Kidney capillary endothelial cell (primary cell): ENCODE measurements at regions not wholly inside any gene's neighbourhood (a gene's known extent, or its start where the extent isn't known, plus 50 kb on each side); places are given as distances from the start of the nearest gene placed in this dataset.
"Not testable (repeated sequence)": the region's sequence is repeated elsewhere in the genome, so short reads cannot be mapped to it uniquely, and the experiment has no call there.

Experiments used
- DNase-seq: peaks from one replicate; pipeline ENCODE4 v3.0.0-alpha.2; 2018; ENCODE audit warnings: low spot score

DNA sequence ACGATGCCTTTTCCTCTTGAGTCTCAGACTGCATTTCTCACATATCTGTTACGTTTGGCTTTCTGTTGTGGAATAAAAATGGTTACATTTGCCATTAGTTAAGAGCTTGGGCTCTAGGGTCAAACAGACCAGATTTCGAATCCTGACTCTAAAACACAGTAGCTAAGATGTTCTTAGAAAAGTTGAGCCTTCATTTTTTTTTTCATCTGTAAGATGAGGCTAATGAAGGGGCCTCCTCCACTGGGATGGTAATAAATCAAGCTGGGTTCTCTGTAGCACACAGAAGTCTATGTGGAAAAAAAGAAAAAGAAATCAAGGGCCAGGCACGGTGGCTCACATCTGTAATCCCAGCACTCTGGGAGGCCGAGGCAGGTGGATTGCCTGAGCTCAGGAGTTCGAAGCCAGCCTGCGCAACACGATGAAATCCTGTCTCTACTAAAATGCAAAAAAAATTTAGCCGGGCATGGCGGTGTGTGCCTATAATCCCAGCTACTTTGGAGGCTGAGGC lies 49.9 kb upstream of the CAPRIN1 start:
- DNase-seq = no peak

DNA sequence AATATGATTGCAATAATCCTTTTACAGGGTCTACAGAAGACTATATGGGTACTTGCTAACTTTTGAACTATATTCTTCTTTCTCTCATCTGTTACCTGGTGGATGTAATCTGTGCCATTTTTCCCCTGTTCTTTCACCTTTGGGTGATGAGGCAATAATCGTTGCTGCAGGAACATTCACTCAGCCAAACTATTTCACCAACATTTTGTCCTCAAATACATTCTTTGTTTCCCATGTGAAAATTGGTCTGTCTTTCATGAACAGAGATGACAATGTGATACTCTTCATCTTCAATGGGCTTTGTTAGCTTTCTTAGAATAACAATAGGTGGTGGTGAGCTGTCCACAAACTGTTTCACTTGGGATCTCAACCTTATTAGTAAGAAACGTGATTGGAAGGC lies 52.1 kb upstream of the CAPRIN1 start:
- DNase-seq = no peak

DNA sequence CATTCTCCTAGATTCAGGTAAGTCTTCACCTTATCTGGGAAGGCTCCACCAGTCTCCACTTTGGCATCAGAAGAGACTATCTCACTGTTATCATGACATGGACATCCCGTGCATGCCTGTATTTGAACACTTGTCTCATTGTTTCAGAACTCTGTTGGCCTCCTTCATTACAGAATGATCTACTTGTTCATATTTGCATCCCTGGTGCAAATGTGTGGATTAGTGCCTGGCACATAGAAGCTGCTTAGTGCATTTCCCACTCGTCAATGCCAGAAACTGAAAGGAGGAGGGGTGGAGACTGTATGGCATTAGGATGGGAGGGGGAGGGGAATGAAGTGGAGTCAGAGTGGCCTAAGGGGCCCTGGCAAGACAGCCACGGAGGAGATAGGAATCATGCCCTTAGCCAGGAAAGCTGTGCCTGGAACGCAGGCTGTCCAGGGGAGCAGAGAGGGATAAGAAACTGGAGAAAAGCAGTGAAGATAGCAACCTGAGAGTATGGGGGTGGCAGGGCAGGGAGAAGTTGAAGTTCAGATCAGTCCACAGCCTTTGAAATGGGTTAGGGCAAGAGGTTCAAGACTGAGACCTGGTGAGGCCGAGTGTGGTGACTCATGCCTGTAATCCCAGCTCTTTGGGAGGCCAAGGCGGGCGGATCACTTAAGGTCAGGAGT lies 53.8 kb upstream of the CAPRIN1 start:
- DNase-seq = no peak

DNA sequence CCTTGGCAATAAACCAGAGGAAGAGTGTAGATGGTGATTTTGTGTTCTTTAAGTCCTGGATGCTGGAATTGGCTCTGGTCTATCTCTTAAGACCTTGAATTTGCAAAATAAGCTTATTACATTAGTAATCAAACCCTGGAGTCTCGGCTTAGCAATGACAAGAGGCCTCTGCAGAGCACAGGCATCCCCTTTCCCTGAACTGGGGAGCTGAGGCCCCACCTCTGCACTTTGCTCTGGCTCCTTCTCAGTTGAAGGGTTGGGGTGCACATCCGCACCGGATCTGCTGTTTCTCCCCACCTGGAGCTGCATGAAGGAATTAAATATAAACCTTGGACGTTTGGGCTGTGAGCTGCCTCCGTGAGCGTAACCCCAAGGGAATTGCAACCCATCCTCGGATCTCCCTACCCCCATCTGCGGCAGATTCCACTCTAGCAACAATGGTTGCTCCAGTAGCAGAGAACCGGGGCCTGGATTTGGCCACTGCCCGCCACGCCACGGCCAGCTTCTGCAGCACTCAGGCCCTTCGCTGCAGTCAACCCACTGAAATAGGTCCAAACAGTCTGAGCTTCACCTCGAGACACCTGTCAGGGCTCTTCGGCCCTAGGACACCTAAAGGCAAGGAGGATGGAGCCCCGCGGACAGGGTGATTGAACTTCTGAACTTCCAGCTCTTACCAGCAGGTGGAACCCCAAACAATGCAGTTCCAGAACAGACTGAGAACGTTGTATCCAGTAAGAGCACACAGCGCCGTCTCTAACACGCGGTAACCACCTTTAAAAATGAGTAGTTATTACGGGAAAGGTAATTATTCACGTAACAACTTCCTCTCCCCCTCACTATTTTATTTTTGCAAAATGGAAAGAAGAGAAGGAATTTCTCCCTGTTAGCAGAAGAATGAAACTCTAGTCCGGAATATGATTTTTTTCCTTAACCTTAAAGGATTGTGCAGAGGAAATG lies 54.8 kb upstream of the CAPRIN1 start:
- DNase-seq = peak; percentile 69

DNA sequence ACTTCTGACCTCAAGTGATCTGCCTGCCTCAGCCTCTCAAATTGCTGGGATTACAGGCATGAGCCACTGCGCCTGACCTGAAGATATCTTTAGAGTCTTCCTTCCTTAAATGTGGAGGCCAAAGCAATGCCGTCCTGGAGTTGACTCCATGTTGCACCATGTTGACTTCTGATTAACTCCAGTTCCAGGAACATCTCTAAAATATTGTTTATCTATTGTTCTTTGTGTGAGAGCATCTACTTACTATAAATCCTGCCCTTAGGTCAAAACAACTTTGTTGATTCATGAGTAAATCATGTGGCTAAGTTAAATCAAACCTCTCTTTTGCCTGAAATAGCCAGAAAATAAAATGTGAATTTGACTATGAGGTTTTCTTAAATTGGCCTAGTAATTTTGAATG lies 56.6 kb upstream of the CAPRIN1 start:
- DNase-seq = no peak

DNA sequence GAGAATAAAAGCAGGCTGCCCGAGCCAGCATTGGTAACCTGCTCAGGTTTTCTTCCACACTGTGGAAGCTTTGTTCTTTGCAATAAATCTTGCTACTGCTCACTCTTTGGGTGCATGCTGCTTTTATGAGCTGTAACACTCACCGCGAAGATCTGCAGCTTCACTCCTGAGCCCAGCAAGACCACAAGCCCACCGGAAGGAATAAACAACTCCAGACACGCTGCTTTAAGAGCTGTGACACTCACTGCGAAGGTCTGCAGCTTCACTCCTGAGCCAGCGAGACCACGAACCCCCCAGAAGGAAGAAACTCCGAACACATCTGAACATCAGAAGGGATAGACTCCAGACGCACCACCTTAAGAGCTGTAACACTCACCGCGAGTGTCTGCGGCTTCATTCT lies 60.4 kb upstream of the CAPRIN1 start:
- DNase-seq = not testable (repeated sequence)

DNA sequence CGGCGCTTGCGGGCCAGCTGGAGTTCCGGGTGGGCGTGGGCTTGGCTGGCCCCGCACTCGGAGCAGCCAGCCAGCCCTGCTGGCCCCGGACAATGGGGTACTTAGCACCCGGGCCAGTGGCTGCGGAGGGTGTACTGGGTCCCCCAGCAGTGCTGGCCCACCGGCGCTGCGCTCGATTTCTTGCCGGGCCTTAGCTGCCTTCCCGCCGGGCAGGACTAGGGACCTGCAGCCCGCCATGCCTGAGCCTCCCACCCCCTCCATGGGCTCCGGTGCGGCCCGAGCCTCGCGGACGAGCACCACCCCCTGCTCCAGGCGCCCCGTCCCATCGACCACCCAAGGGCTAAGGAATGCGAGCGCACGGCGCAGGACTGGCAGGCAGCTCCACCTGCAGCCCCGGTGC lies 61.4 kb upstream of the CAPRIN1 start:
- DNase-seq = not testable (repeated sequence)

DNA sequence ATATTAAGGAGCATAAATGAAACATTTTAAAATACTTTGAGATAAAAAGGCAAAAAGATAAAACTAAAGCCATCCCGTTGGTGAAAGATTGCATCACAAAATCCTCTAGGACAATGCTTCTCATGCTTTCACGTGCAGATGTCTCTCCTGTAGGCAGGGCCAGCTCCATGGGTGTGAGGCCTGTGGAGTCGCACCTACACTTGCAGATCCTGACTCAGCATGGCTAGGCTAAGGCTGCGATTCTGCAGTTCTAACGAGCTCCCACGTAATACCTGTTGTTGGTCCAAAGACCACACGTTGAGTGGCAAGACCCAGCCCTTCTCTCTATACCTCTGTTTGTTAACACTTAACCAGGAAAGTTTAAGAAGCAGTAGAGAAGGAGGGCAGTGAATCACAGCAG lies 62.1 kb upstream of the CAPRIN1 start:
- no peak for DNase-seq

DNA sequence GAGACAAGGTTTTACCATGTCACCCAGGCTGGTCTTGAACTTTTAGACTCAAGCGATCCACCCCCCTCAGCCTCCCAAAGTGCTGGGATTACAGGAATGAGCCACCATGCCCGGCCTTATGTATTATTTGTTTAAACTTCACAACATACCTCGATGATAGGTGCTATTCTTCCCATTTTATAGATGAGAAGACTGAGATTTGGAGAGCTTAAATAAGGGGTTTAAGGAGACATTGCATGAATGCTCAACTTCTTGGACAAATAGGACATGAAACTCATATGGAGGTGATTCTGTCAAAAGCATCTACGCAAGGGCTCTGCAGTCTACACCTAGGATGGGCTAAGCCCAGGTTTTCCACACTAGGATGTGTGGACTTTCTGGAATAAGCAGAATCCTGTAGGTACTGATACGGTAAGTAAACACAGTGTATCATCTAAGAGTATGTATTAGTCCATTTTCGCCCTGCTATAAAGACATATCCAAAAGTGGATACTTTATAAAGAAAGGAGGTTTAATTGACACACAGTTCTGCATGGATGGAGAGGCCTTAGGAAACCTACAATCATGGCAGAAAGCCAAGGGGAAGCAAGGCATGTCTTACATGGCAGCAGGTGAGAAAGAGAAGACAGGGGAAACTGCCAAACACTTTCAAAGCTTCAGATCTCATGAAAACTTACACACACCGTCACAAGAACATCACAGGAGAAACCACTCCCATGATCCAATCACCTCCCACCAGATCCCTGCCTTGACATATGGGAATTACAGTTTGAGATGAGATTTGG lies 62.8 kb upstream of the CAPRIN1 start:
- no peak for DNase-seq

DNA sequence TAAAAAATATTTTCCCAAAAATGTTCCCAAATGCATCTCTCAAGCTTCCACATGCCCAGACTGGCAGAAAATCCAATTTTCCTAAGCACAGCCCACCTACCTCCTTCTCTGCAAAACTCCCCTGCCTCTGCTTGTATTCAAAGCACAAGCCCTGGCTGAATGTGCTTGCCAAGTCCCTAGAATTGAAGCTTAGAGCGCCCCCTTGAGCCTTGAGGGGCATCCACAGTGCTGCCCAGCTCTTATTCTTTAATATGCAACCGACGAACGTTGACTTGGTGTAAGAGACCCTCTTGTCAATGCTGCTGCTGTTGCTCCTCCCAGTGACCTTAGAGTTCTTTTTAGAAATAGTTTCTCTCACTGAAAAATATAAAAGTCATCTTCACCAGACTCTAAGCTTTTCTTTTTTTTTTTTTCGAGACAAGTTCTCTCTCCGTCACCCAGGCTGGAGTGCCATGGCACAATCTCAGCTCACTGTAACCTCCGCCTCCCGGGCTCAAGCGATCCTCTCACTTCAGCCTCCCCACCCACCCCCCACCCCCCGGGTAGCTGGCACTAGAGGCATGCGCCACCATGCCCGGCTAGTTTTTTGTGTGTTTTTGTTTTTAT lies 63.5 kb upstream of the CAPRIN1 start:
- DNase-seq = peak; percentile 73

DNA sequence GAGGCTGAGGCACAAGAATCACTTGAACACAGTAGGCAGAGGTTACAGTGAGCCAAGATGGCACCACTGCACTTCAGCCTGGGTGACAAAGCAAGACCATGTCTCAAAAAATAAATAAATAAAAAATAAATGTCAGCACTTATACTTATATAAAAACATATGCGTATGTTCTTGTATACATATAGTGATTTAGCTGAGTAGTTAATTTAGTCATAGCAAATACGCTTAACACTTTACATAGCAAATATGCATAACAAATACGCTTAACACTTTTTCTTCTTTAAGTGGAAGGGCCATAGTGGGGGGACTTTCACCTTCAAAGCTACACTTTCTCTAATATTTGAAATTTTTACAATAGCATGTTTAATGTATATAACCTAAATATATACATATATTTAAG lies 64.0 kb upstream of the CAPRIN1 start:
- DNase-seq = no peak

DNA sequence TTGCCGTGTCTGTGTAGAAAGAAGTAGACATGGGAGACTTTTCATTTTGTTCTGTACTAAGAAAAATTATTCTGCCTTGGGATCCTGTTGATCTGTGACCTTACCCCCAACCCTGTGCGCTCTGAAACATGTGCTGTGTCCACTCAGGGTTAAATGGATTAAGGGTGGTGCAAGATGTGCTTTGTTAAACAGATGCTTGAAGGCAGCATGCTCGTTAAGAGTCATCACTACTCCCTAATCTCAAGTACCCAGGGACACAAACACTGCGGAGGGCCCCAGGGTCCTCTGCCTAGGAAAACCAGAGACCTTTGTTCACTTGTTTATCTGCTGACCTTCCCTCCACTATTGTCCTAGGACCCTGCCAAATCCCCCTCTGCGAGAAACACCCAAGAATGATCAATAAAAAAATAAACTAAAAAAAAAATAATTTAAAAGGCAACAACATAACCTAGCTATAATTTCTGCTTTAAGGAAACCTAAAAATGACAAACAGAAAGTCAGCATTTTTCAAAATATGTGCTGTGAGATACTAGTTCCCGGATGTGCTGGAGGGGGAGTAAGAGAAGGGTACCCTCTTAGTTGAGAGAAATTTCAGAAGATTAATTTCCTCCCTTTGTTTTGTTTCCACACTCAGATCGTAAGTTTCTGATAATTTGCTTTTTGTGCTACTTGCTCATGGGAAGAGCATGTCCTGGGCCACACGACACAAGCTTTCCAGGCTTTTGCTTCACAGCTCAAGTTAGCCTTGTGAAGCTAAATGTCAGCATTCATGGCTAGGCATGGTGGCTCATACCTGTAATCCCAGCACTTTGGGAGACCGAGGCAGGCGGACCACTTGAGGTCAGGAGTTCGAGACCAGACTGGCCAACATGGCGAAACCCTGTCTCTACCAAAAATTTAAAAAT lies 64.7 kb upstream of the CAPRIN1 start:
- DNase-seq = not testable (repeated sequence)

DNA sequence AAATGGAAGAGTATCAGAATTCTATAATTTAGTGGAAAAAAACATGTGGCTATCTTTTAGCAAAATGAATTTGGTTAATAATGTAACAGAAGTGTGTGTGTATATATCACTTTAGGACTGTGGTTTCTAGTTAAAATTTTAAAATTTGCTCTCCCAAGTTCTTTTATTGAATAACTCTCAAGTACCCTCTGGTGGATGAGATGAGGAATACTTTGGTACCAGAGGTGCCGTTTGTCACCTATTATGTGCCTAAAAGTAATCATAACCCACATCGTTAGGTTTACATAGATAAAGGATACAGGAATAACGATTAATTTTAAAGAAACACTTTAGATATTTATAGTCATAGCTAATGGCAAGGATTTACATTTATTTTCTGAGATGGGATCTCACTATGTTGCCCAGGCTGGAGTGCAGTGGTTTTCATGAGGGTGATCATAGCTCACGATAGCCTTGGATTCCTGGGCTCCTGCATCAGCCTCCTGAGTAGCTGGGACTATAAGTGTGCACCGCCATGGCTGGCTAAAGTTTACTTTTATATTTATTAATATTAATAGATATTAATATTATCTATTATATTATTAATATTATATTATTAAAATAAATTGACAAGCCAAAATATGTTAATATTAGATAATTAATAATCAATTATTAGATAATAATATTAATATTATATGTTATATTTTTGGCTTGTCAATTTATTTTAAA lies 66.7 kb upstream of the CAPRIN1 start:
- no peak for DNase-seq

DNA sequence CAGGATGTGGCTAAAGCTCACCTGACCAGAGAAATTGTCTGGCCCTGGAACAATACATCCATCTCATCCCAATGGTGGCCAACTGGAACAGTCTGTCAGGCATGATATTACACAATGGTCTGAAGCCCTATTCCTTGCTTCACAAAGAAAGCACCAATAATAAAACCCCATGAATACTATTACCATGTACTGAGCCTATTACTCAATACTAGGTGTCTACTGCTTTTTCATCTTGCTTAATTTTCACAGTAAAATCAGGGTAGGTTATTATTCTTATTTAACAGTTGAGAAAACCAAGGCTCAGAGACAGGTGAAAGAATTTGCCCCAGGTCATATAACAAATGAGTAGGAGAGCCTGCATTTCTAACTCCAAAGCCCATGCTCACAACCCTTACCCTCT lies 68.9 kb upstream of the CAPRIN1 start:
- no peak for DNase-seq

DNA sequence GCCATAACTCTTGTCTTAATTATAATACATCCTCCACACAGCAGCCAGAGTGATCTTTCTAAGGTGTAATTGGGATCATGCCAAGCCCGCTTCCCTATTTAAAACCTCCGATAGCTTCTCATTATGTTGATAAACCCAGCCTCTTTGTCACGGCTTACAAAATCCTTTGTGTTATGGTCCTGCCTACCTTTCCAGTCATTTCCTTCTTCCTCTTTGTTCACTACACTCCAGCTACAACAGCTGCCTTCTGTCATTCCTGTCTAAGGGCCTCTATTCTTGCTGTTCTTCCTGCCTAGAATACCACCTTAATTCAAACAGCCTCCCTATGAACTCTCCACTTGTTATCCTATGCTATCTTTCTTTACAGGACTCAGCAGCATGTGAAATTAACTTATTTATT lies 70.6 kb upstream of the CAPRIN1 start:
- DNase-seq = peak; percentile 59

DNA sequence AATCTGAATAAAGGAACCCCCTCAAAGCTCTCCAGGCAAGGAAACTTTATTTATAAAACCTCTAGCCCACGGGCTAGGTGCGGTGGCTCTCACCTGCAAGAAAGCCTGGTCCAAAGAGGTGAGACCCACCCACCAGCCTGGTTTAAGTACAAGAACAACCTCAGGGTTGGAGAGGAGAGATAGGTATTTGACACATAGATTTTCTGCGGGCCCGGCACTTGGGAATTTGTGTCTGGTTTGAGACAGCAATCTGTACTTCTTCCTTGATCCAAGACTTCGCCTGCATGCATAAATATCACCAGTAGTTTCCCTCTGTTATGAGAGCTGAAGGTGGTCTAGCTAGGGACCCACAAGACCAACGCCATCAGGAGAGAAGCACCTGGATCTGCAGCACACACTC lies 73.2 kb upstream of the CAPRIN1 start:
- DNase-seq = no peak

DNA sequence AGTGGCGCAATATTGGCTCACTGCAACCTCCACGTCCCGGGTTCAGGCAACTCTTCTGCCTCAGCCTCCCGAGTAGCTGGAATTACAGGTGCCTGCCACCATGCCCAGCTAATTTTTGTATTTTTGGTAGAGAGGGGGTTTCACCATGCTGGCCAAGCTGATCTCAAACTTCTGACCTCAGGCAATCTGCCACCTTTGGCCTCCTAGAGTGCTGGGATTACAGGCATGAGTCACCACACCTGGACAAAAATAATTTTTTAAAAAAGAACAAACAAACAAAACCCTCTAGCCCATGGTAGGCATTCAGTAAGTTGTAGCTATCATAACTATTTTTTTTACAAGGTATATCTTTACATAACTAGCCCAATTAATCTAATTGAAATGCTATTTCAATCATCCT lies 73.9 kb upstream of the CAPRIN1 start:
- no peak for DNase-seq

DNA sequence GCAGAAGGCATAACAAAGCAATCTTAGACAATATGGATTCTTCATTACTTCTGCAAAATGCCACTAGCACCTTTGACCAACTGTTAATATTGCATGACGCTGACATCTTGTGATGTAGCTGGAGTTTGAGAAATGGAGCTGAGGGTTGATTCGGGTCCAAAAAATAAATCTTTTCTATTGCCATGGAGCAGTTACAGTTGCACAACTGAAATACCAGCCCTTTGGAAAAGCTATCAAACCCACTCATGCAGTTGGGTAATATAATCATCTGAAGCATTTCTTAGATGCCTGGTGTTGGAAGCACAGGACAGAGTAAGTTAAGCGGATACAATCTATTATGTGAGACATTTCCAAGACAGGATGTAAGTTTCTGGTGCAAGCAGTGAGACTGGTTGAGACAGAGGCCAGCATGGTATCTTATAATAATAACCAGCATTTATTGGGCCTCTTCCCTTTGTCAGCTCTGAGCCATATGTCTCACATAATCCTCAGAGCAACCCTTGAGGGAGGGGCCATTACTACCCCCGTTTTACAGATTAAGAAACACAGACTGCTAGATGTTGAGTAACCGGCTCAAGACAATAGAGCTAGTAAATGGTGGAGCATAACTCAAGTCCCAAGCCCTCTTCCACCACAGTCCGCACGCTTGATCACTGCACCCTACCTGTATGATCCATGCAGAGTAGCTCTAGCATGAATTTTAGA lies 74.9 kb upstream of the CAPRIN1 start:
- DNase-seq = peak; percentile 38

DNA sequence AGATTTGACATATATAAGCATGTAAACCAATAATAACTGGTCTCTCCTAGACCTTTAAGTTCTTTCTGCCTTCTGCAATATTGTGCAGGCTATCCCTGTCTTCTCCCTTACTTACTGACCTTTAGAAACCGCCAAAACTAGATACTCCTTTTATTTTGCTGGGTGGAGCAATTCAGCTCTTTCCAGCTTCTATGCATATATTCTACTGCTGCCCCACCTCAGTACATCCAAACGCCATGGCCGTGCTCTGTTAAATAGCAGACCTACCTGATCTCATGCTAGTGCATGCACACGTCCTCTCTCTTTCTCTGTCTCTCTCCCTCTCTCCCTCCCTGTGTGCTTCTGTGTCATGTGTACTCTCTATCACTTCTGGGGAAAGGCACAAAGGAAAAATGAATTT lies 76.7 kb upstream of the CAPRIN1 start:
- DNase-seq = no peak

DNA sequence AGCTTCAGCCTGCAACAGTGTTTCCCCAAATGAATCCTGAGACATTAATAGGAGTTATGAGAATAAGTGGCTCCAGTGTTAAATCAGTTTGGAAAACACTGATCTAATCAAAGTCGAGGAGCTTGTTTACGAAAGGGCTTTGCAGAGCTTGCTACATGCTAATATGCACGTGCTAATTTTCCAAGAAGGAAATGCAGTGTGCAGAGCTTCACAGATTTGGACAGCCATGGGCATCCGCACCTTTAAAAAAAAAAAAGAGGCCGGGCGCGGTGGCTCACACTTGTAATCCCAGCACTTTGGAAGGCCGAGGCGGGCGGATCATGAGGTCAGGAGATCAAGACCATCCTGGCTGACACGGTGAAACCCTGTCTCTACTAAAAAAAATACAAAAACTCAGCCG lies 79.7 kb upstream of the LMO2 start:
- DNase-seq = not testable (repeated sequence)
